ENCODE measurements at regions not wholly inside any gene's neighbourhood (a gene's known extent, or its start where the extent isn't known, plus 50 kb on each side); places are given as distances from the start of the nearest gene placed in this dataset.
A peak's percentile ranks its signal among the peaks of the same experiment; 100 is the strongest.

- Histone ChIP-seq H3K27ac (ENCODE audit: low read depth, low read length) (no peak overlapping the region), H2BK120ac (ENCODE audit: low read depth, low read length) (no peak overlapping the region), H2BK5ac (ENCODE audit: low read length) (no peak overlapping the region), H3K4me3 (ENCODE audit: low read length) (no peak overlapping the region), H3K79me1 (ENCODE audit: low read length) (no peaks in the 10 kb centered on the region), H2BK15ac (replicated peaks; ENCODE audit: low read depth) (no peak overlapping the region), H3K27me3 (ENCODE audit: insufficient read depth, low read length, poor library complexity) (no peaks in the 10 kb centered on the region), H4K5ac (ENCODE audit: low read length) (no peak overlapping the region), H2AK5ac (ENCODE audit: low read length) (no peak overlapping the region), H3K9ac (ENCODE audit: low read length) (no peak overlapping the region), H4K8ac (ENCODE audit: low read depth, low read length) (no peak overlapping the region), H3K18ac (ENCODE audit: low read length) (no peak overlapping the region), H3K4me1 (ENCODE audit: control insufficient read depth, low read depth, low read length) (no peaks in the 10 kb centered on the region), H3K79me2 (ENCODE audit: control insufficient read depth, insufficient read depth, low read length) (no peaks in the 10 kb centered on the region), H3K36me3 (ENCODE audit: control insufficient read depth, insufficient read depth, low read length) (no peaks in the 10 kb centered on the region), H3K4me2 (ENCODE audit: low read length) (no peak overlapping the region), H3K56ac (ENCODE audit: low read length) (no peak overlapping the region), H3K4ac (ENCODE audit: low read depth, low read length) (no peak overlapping the region), H3K23ac (ENCODE audit: low read length) (no peak overlapping the region)
- no peak for DNase-seq
- no CpG with 5 or more reads among the region's 5 CpGs for WGBS (ENCODE audit: extremely low coverage, insufficient coverage, low lambda C conversion rate)
Observed at GRCh38 chr1:208570362-208570761, 326.2 kb upstream of the PLXNA2 start.

DNA sequence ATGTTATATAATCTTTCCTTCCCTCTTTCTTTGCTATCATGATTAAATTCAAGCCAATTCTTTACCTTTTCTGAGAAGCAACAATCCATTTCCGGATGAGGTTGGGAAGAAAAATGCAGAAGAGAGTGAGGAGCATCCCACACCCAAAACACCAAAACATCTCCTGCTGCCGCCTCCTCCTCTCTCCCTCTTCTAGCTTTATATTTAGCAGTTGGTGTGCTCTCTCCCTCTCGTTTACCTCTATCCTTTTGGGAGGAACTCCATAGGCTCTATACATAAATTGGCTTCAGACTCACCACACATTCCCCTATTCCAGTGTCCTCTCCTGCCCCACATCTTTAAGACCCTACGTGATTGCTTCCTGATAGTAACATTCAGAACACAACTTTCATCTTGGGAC lies 332.2 kb upstream of the PLXNA2 start:
- no peak overlapping the region for H2BK120ac ChIP-seq (ENCODE audit: low read depth, low read length)
- no peak overlapping the region for H4K8ac ChIP-seq (ENCODE audit: low read depth, low read length)
- no peaks in the 10 kb centered on the region for H3K27me3 ChIP-seq (ENCODE audit: insufficient read depth, low read length, poor library complexity)
- no peak overlapping the region for H3K56ac ChIP-seq (ENCODE audit: low read length)
- no CpG with 5 or more reads among the region's 4 CpGs for WGBS (ENCODE audit: extremely low coverage, insufficient coverage, low lambda C conversion rate)
- no peaks in the 10 kb centered on the region for H3K36me3 ChIP-seq (ENCODE audit: control insufficient read depth, insufficient read depth, low read length)
- H4K5ac ChIP-seq (ENCODE audit: low read length), result no peak overlapping the region
- no peak overlapping the region for H3K27ac ChIP-seq (ENCODE audit: low read depth, low read length)
- DNase-seq, result no peak
- H3K23ac ChIP-seq (ENCODE audit: low read length), result no peak overlapping the region
- no peak overlapping the region for H3K4ac ChIP-seq (ENCODE audit: low read depth, low read length)
- H3K9ac ChIP-seq (ENCODE audit: low read length), result no peak overlapping the region
- H3K4me2 ChIP-seq (ENCODE audit: low read length), result no peak overlapping the region
- H3K4me3 ChIP-seq (ENCODE audit: low read length), result no peak overlapping the region
- H2BK15ac ChIP-seq (replicated peaks; ENCODE audit: low read depth), result no peak overlapping the region
- H3K79me2 ChIP-seq (ENCODE audit: control insufficient read depth, insufficient read depth, low read length), result no peaks in the 10 kb centered on the region
- H3K4me1 ChIP-seq (ENCODE audit: control insufficient read depth, low read depth, low read length), result peaks cover 2% of the 10 kb centered on the region
- H2AK5ac ChIP-seq (ENCODE audit: low read length), result no peak overlapping the region
- H2BK5ac ChIP-seq (ENCODE audit: low read length), result no peak overlapping the region
- no peaks in the 10 kb centered on the region for H3K79me1 ChIP-seq (ENCODE audit: low read length)
- H3K18ac ChIP-seq (ENCODE audit: low read length), result no peak overlapping the region

- WGBS (ENCODE audit: extremely low coverage, insufficient coverage, low lambda C conversion rate), result no CpG with 5 or more reads among the region's 1 CpG
- Histone ChIP-seq H3K27ac (ENCODE audit: low read depth, low read length) (no peak overlapping the region), H3K27me3 (ENCODE audit: insufficient read depth, low read length, poor library complexity) (no peaks in the 10 kb centered on the region)
Observed at GRCh38 chr1:208577381-208577905, 333.3 kb upstream of the PLXNA2 start.

GRCh38 chr1:208581209-208581608 lies 337.0 kb upstream of the PLXNA2 start:
- Histone ChIP-seq H3K27me3 (ENCODE audit: insufficient read depth, low read length, poor library complexity) (no peaks in the 10 kb centered on the region), H3K23ac (ENCODE audit: low read length) (no peak overlapping the region), H3K4me1 (ENCODE audit: control insufficient read depth, low read depth, low read length) (peaks cover 2% of the 10 kb centered on the region), H3K79me1 (ENCODE audit: low read length) (no peaks in the 10 kb centered on the region), H3K79me2 (ENCODE audit: control insufficient read depth, insufficient read depth, low read length) (no peaks in the 10 kb centered on the region), H3K36me3 (ENCODE audit: control insufficient read depth, insufficient read depth, low read length) (no peaks in the 10 kb centered on the region), H3K4ac (ENCODE audit: low read depth, low read length) (no peak overlapping the region), H2BK120ac (ENCODE audit: low read depth, low read length) (no peak overlapping the region), H3K56ac (ENCODE audit: low read length) (no peak overlapping the region), H4K8ac (ENCODE audit: low read depth, low read length) (no peak overlapping the region), H3K18ac (ENCODE audit: low read length) (no peak overlapping the region), H3K27ac (ENCODE audit: low read depth, low read length) (no peak overlapping the region), H2BK5ac (ENCODE audit: low read length) (no peak overlapping the region), H3K4me2 (ENCODE audit: low read length) (no peak overlapping the region), H3K4me3 (ENCODE audit: low read length) (no peak overlapping the region), H2AK5ac (ENCODE audit: low read length) (no peak overlapping the region), H3K9ac (ENCODE audit: low read length) (no peak overlapping the region), H2BK15ac (replicated peaks; ENCODE audit: low read depth) (no peak overlapping the region), H4K5ac (ENCODE audit: low read length) (no peak overlapping the region)
- no peak for DNase-seq
- WGBS (ENCODE audit: extremely low coverage, insufficient coverage, low lambda C conversion rate), result no CpG with 5 or more reads among the region's 3 CpGs

More at GRCh38 chr1:208577381-208577905, 333.3 kb upstream of the PLXNA2 start:
- H2BK15ac ChIP-seq (replicated peaks; ENCODE audit: low read depth), result no peak overlapping the region
- H3K79me2 ChIP-seq (ENCODE audit: control insufficient read depth, insufficient read depth, low read length), result no peaks in the 10 kb centered on the region
- H3K56ac ChIP-seq (ENCODE audit: low read length), result no peak overlapping the region
- no peak overlapping the region for H4K5ac ChIP-seq (ENCODE audit: low read length)
- DNase-seq, result peak; percentile 57
- peaks cover 2% of the 10 kb centered on the region for H3K4me1 ChIP-seq (ENCODE audit: control insufficient read depth, low read depth, low read length)
- H3K4me2 ChIP-seq (ENCODE audit: low read length), result no peak overlapping the region
- H4K8ac ChIP-seq (ENCODE audit: low read depth, low read length), result no peak overlapping the region
- no peak overlapping the region for H3K4ac ChIP-seq (ENCODE audit: low read depth, low read length)
- H2AK5ac ChIP-seq (ENCODE audit: low read length), result no peak overlapping the region
- no peak overlapping the region for H2BK5ac ChIP-seq (ENCODE audit: low read length)
- no peak overlapping the region for H3K4me3 ChIP-seq (ENCODE audit: low read length)
- H2BK120ac ChIP-seq (ENCODE audit: low read depth, low read length), result no peak overlapping the region
- no peaks in the 10 kb centered on the region for H3K79me1 ChIP-seq (ENCODE audit: low read length)
- no peak overlapping the region for H3K18ac ChIP-seq (ENCODE audit: low read length)
- H3K9ac ChIP-seq (ENCODE audit: low read length), result no peak overlapping the region
- no peaks in the 10 kb centered on the region for H3K36me3 ChIP-seq (ENCODE audit: control insufficient read depth, insufficient read depth, low read length)
- H3K23ac ChIP-seq (ENCODE audit: low read length), result no peak overlapping the region

GRCh38 chr1:208581667-208582066 lies 337.5 kb upstream of the PLXNA2 start:
- no peak overlapping the region for H2BK15ac ChIP-seq (replicated peaks; ENCODE audit: low read depth)
- no peak overlapping the region for H3K23ac ChIP-seq (ENCODE audit: low read length)
- no peaks in the 10 kb centered on the region for H3K79me2 ChIP-seq (ENCODE audit: control insufficient read depth, insufficient read depth, low read length)
- H3K56ac ChIP-seq (ENCODE audit: low read length), result no peak overlapping the region
- no peak overlapping the region for H3K4me3 ChIP-seq (ENCODE audit: low read length)
- no peaks in the 10 kb centered on the region for H3K36me3 ChIP-seq (ENCODE audit: control insufficient read depth, insufficient read depth, low read length)
- no peak overlapping the region for H4K5ac ChIP-seq (ENCODE audit: low read length)
- H4K8ac ChIP-seq (ENCODE audit: low read depth, low read length), result no peak overlapping the region
- no peak overlapping the region for H3K18ac ChIP-seq (ENCODE audit: low read length)
- no peak overlapping the region for H2BK120ac ChIP-seq (ENCODE audit: low read depth, low read length)
- WGBS (ENCODE audit: extremely low coverage, insufficient coverage, low lambda C conversion rate), result no CpG with 5 or more reads among the region's 5 CpGs
- H2AK5ac ChIP-seq (ENCODE audit: low read length), result no peak overlapping the region
- peaks cover 2% of the 10 kb centered on the region for H3K4me1 ChIP-seq (ENCODE audit: control insufficient read depth, low read depth, low read length)
- H2BK5ac ChIP-seq (ENCODE audit: low read length), result no peak overlapping the region
- no peak overlapping the region for H3K27ac ChIP-seq (ENCODE audit: low read depth, low read length)
- no peak overlapping the region for H3K9ac ChIP-seq (ENCODE audit: low read length)
- no peak for DNase-seq
- no peak overlapping the region for H3K4ac ChIP-seq (ENCODE audit: low read depth, low read length)
- no peaks in the 10 kb centered on the region for H3K27me3 ChIP-seq (ENCODE audit: insufficient read depth, low read length, poor library complexity)
- H3K4me2 ChIP-seq (ENCODE audit: low read length), result no peak overlapping the region
- H3K79me1 ChIP-seq (ENCODE audit: low read length), result no peaks in the 10 kb centered on the region

- Histone ChIP-seq H3K27me3 (ENCODE audit: insufficient read depth, low read length, poor library complexity) (no peaks in the 10 kb centered on the region), H2BK120ac (ENCODE audit: low read depth, low read length) (no peak overlapping the region), H3K4me2 (ENCODE audit: low read length) (no peak overlapping the region), H2BK15ac (replicated peaks; ENCODE audit: low read depth) (no peak overlapping the region), H4K8ac (ENCODE audit: low read depth, low read length) (no peak overlapping the region), H3K79me1 (ENCODE audit: low read length) (no peaks in the 10 kb centered on the region), H3K56ac (ENCODE audit: low read length) (no peak overlapping the region), H3K9ac (ENCODE audit: low read length) (no peak overlapping the region), H2BK5ac (ENCODE audit: low read length) (no peak overlapping the region), H3K18ac (ENCODE audit: low read length) (no peak overlapping the region), H3K36me3 (ENCODE audit: control insufficient read depth, insufficient read depth, low read length) (no peaks in the 10 kb centered on the region), H3K27ac (ENCODE audit: low read depth, low read length) (no peak overlapping the region), H3K79me2 (ENCODE audit: control insufficient read depth, insufficient read depth, low read length) (no peaks in the 10 kb centered on the region), H4K5ac (ENCODE audit: low read length) (no peak overlapping the region), H3K23ac (ENCODE audit: low read length) (no peak overlapping the region), H2AK5ac (ENCODE audit: low read length) (no peak overlapping the region), H3K4me3 (ENCODE audit: low read length) (no peak overlapping the region), H3K4ac (ENCODE audit: low read depth, low read length) (no peak overlapping the region), H3K4me1 (ENCODE audit: control insufficient read depth, low read depth, low read length) (no peaks in the 10 kb centered on the region)
- no CpG with 5 or more reads among the region's 6 CpGs for WGBS (ENCODE audit: extremely low coverage, insufficient coverage, low lambda C conversion rate)
- DNase-seq, result no peak
Observed at GRCh38 chr1:208584167-208584755, 340.1 kb upstream of the PLXNA2 start.
